Ovary (tissue), 3 donors: ENCODE measurements at regions not wholly inside any gene's neighbourhood (a gene's known extent, or its start where the extent isn't known, plus 50 kb on each side); places are given as distances from the start of the nearest gene placed in this dataset.

Source experiments
- CTCF ChIP-seq, 3 donors: fragments of 450-650 bp in 2 of 3; fragments of 200-600 bp in 1 of 3; IDR thresholded peaks; one replicate each; pipeline versions ENCODE4 v1.5.1 to v1.8.0; 2016 to 2022; ENCODE audit warnings: antibody characterized with exemption in 3 of 3, mild to moderate bottlenecking in 1 of 3
- POLR2A ChIP-seq: fragments of 450-650 bp; IDR thresholded peaks from one replicate; pipeline ENCODE4 v1.6.1; 2017; ENCODE audit warnings: antibody characterized with exemption, mild to moderate bottlenecking, moderate library complexity
- donor health status: DM: no; HTN: no; CAD: no.

- no peak for TF ChIP-seq CTCF (IDR thresholded peaks at IDR 0.05)
- no peak for TF ChIP-seq POLR2A
These were observed 349.5 kb upstream of the POU1F1 start for GRCh38 chr3:87625876-87626275.
